Activated CD8-positive, alpha-beta memory T cell treated with anti-CD3 and anti-CD28 coated beads, Interleukin-2, amount 50 U/mL, for 48 hours (primary cell): ENCODE measurements at regions not wholly inside any gene's neighbourhood (a gene's known extent, or its start where the extent isn't known, plus 50 kb on each side); places are given as distances from the start of the nearest gene placed in this dataset.

Experiments
- DNase-seq: peaks from one replicate; pipeline ENCODE4 v3.0.0-alpha.2; 2020

DNA sequence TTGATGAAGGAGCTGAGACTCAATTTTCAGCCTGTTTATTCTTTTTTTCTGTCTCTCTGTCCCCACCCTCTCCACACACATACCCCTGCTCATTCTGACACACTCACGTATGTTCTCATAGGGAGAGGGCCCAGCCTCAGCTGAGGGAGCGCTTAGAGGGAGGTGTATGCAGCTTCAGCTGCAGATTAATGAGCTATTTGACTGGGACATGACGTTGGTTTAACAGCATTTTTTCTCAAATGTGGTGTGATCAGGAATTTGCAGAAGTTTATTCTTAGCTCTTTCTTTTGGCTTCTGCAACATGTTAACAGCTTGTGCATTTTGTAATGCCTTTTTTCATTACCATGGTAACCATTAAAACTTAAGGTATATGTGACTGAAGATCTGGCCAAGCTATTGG, 1547.1 kb upstream of the PIK3C3 start:
- no peak for DNase-seq

DNA sequence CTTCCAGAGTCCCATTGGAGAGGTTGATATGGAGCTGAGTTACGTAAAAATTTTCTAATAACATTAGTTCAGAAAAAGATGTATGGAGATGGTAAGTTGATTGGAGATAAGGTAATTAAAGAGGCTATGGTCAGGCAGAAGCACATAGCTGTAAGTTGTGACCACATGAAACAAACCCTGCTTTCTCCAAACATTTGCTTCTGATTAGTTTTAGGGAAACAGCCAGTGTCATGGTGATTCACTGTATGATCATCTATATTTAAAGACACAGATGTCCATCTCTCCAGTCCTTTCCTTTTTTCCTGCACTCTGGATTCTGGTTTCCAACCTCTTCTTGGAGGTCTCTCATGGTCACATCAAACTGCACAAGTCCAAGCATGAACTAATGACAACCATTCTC, 1550.8 kb upstream of the PIK3C3 start:
- no peak for DNase-seq

DNA sequence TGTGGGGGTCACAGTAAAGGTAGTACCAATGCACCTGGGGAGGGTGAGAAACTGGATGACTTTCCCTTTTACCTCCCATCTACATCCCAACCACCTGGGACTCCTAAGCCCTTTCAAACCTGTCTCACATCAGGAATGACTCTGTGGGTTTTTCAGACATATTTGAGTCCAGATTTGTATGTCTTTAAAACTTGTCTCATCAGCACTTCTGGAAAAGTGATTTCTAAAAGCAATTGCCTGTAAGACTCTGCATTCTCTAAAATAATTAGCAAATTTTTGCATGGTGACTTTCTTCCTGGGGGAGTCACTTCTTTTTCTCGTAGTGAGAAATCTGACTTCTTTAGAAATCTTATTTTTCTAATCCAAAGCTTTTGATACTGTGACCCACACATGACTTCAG, 1553.0 kb upstream of the PIK3C3 start:
- DNase-seq = no peak

GRCh38 chr18:40388121-40388520, 1566.9 kb upstream of the PIK3C3 start:
- no peak for DNase-seq

- no peak for DNase-seq
Observed at GRCh38 chr18:40387130-40387787, 1567.8 kb upstream of the PIK3C3 start.

- no peak for DNase-seq
Observed at GRCh38 chr18:40382197-40382596, 1572.8 kb upstream of the PIK3C3 start.

- DNase-seq = no peak
Observed at GRCh38 chr18:40380686-40381439, 1574.2 kb upstream of the PIK3C3 start.

DNA sequence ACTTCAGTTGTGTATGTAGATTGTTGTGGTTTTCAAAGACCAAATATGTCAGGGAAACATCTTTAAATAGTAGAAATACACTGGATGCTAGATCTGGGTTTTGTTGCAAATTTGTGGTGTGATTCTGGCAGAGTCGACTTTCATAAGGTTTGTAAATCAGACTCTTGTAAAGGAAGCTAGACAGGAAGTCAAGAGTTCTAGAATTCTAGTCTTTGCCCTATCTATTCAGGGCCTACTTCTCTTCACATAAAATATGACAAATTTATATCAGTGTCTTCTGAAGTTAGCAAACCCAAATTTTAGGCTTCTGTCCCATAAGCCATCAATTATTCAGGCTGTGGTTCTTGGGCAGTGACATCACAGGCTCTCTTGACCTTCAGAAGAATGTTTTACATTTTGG, 1579.2 kb upstream of the PIK3C3 start:
- DNase-seq = no peak

DNA sequence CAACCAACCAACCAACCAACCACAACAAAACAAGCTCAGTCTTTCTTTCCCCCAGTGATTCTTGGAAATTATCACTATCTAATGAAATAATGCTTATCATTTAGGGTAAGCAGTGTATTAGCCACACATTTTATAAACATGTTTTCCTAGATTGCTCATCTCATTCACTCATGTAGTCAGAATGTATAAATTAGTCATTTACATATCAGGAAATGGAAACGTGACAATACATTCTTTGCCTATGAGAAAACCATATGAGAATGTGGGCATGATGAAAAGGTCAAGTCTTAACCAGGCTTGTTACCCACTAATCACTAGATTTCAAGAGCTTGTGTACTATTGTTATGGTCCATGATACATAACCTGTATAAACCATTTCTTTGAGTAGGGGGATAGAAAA, 1583.4 kb upstream of the PIK3C3 start:
- no peak for DNase-seq

GRCh38 chr18:40367576-40367975, 1587.5 kb upstream of the PIK3C3 start:
- DNase-seq = no peak

DNA sequence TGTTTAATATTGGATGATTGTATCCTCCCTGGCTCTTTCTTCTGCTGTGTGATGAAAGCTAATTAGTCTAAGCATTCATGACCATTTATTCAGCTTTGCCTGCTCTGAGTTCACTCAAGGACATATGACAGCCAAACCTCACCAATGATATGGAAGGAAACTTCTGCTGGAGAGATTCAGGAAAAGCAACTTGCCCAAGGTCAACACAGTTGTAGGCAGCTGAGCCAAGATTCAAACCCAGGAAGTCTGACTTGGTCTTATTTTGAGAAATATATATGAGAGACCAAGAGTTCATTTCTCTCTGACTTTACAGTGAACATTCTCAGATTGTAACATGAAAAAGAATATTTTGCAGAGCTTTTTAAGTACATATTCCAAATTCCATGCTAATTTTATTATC, 1588.5 kb upstream of the PIK3C3 start:
- no peak for DNase-seq

- no peak for DNase-seq
Observed at GRCh38 chr18:40365526-40365925, 1589.5 kb upstream of the PIK3C3 start.

DNA sequence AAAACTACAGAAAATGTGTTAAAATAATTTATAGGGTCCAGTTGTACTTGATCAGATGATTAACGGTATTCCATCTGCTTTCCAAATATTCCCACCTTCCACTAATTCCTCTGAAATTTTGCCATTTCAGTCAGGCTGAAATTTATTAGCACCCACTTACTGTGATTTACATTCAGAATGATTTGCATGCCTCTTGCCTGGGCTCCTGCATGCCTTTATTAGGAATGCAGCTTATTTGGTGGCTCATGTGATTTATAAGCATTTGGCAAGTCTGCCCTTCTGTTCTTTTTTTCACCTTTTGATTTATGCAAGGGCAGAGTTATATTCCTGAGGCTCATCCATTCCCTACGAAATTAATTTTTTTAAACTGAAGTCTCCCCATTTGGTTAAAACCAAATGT, 1594.5 kb upstream of the PIK3C3 start:
- DNase-seq = no peak

DNA sequence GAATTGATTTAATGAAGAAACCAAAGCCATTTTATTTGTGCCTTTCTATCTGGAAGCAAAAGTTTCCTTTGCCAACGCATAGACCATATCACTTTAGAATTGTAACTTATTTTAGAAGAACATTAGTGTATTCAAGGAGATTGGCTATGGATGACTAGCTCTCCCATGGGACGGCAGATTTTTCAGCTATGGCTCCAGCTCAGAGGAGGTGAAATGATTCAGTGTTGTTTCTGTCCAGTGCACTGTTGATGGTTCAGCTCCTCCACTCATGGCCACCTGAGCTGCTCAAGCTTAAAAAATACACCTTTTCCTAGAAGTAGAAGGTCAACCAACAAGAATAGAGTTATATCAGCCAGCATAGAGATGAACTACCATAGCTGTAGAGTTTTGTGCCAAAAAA, 1597.5 kb upstream of the PIK3C3 start:
- DNase-seq = no peak

DNA sequence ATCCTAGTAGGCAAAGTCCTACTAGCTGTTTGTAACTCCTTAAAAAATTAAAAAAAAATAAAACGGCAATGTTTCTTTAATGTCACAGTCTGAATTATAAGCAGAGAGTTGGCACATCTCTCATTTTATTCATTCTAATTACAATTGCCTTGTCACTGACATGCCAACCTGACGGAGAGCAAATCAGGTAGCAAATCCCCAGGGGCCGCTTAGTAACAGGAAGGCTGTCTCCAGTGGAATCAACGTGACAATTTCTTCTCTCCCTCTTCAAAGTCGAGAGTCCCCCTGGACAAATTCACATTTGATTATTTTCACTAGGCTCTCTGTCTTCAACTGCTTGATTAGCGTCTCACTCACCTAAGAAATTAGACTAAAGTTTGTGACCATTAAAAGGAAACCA, 1598.9 kb upstream of the PIK3C3 start:
- no peak for DNase-seq

DNA sequence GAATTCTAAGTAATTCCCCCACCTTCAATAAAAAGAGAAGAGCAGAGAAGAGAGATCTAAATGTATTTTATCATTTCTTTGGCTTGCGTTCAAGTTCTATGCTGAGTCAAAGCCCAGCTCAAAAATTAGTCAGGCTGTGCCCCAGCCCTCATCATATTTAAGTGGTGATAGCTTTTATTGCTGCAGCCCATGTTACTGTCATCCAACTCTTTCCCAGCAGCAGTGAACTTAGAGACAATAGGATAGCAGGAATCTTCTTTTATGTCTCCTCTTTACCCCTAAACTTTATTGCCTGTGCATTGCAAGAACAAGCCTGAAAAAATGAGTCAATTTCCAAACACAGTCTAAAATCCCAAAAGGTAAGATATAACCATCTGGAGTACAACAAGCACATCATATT, 1599.3 kb upstream of the PIK3C3 start:
- no peak for DNase-seq

GRCh38 chr18:40348196-40348595, 1606.8 kb upstream of the PIK3C3 start:
- DNase-seq = no peak

DNA sequence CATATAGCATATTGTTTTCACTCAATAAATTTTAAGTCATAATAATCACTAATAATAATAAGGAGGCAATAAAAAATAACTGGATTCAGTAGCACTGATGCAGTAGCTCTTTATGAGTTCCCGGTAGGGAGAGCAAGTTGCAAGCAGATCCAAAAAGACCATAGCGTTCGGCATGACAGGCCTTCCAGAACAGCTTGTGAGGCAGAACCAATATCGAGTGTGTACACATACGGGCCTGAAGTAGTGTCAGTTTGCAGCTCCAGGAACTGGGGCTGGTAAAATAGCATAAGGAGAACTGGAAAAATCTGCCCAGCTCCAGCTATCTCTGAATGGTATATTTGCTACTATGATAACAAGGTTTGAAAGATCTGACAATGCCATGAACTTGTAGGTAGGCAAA, 1607.8 kb upstream of the PIK3C3 start:
- no peak for DNase-seq

- no peak for DNase-seq
Observed at GRCh38 chr18:40346146-40346545, 1608.9 kb upstream of the PIK3C3 start.

DNA sequence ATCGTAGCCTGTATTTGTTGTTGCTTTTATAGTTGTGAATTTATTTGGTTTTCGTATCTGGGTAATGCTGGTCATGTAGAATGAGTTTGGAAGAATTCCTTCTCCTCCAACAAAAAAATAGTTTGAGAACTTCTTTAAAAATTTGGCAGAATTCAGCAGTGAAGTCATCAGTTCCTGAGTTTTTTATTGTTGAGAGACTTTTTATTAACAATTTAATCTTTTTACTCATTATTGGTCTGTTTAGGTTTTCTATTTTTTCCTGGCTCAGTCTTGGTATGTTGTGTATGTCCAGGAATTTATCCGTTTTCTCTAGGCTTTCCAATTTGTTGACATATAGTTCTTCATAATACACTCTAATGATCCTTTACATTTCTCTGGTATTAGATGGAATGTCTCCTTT, 1613.3 kb upstream of the PIK3C3 start:
- no peak for DNase-seq

GRCh38 chr18:40338284-40338683, 1616.8 kb upstream of the PIK3C3 start:
- no peak for DNase-seq

- DNase-seq = no peak
Observed at GRCh38 chr18:40326985-40327384, 1628.0 kb upstream of the PIK3C3 start.

DNA sequence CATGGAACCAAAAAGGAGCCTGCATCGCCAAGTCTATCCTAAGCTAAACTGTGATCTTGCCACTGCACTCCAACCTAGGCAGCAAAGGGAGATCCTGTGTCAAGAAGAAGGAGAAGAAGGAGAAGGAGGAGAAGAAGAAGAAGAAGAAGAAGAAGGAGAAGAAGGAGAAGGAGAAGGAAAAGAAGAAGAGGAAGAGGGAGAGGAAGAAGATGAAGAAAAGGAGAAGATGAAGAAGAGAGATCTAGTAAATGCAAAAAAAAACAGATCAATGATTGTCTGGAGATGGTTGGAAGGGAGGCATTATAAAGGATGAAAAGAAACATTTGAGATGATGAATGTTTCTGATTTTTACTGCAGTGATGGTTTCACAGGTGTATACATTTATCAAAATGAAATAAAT, 1629.0 kb upstream of the PIK3C3 start:
- DNase-seq = no peak

DNA sequence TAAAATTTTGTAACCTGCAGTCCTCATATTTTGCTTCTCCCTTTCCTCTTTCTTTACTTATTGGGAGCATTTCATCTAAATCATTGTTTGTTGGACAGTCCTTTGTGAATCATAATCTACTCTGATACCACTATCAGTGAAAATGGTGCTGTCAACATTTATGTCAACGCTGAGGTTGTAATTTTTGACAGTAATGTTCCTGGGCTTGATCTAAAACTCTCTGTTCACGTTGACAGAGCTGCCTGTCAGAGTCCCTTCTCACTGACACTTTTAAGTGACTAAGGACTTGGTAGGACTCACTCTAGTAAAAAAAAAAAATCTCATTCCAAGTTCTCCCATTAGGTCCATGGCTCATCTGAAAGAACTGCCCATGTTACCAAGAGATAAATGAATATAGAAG, 1640.8 kb upstream of the PIK3C3 start:
- DNase-seq = no peak
